Activated CD4-positive, alpha-beta T cell treated with anti-CD3 and anti-CD28 coated beads, Interleukin-2, amount 50 U/mL, for 24 hours (primary cell): ENCODE measurements at regions not wholly inside any gene's neighbourhood (a gene's known extent, or its start where the extent isn't known, plus 50 kb on each side); places are given as distances from the start of the nearest gene placed in this dataset.

Experiments
- DNase-seq, 2 donors: peaks; one replicate each; pipeline ENCODE4 v3.0.0-alpha.2; 2020; ENCODE audit warnings: low read depth in 1 of 2, low spot score in 1 of 2

DNA sequence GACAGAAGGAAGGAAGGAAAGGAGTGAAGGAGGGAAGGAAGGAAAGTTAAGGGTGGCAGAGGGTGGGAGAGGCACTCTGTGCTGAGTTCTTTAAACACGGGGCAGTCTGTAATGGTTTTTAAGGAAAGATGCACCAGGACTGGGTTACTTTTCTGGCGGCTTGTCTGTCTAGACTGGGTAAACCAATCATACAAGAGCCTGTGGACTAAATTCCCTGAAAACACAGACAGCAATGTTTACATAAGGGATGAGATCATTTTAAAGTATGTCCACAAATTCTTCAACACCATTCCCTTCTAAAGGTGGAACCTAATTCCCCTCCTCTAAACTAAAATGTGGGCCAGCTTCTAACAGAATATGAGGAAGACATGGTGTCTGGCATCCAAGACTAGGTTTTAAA lies 235.5 kb upstream of the IGF1R start:
- DNase-seq, result no peak

DNA sequence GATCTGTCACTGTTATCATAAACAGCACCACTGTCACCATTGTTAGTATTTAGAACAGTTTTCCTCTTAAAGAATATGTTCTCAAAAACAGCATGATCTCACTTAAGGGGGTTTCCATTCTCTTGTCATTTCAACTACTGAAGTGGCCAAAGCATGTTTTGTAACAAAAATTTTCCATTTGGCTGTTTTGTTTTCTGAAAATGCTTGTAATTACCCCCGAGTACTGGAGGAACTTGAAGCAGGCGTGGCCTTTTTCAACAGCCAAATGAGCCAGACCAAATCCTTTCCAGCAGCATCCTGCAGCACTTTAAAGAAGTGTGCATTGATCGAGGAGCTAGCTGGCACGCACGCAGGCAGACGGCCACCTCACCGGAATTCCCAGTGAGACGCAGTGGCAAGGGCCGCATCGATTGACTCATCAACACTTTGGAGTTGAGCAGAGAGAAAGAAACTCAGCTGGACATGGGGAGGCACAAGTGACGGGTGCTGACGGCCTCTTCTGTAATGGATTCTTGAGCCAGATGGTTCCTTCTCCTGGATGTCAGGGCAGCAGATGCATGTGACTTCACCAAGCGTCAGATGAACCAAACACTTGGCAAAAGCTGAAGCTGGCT lies 234.3 kb upstream of the IGF1R start:
- no peak for DNase-seq

DNA sequence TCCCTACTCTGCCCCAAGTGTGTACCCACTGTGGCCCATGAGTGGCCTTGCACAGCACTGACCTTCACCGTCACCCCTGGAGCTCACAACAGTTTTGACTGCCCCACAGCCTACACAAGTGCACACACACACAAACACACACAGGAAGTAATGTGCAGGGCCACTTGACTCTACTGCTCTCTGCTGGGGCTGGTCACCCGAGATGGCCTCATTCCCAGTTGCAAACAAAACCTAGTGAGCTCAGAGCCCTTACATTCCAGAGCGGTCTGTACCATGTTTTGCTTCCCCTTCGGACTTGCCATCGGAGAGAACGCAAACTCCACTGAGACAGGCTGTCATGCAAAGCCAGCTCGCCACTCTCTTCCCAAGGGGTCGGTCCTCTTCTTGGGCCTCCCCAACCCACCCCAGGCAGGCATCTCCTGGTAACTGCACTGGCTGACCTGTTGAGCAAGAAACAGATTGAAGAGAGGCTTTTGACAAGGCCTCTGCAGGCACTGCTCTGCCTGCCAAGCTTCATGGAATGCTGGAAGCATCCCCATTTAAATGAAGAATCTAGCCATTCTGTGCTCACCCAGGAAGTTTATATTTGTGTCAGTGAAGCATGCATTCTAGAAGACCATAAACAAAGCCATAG lies 232.0 kb upstream of the IGF1R start:
- no peak for DNase-seq

DNA sequence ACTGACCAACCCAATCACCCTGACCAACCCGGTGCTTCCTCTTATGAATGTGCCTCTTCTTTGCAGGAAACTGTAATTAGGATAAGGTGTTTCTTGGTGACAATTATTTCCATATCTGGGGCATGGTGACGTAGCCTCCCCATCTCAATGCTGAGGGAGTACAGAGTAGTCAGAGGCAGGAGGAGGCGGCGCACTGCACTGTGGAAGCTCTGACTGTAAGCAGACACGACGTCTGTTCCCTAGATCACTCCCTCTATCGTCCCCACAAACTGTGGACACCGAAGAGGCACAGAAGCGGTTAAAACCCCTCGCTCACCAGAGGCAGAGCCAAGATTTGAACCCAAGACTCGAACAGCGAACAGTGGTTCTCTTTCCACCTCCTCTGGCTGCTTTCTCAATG lies 231.0 kb upstream of the IGF1R start:
- DNase-seq, result no peak

DNA sequence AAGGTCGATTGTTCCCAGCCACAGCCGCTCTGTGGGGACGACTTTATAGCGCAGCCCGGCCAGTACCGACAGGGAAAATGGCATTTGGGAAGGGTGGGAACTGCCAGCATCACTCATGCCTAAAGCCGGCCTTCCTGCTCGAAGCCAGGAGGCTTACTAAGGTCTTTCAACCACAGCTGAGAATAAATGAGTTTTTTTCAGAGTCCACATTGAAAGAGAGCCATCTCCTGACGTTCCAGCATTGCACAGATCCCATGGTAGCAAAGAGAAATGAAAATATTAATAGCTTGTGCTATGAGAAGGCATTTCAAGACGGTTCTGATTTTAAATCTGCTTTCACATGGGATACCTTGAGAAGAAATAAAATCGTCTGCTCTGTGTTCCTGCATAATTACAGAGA lies 230.2 kb upstream of the IGF1R start:
- no peak for DNase-seq

DNA sequence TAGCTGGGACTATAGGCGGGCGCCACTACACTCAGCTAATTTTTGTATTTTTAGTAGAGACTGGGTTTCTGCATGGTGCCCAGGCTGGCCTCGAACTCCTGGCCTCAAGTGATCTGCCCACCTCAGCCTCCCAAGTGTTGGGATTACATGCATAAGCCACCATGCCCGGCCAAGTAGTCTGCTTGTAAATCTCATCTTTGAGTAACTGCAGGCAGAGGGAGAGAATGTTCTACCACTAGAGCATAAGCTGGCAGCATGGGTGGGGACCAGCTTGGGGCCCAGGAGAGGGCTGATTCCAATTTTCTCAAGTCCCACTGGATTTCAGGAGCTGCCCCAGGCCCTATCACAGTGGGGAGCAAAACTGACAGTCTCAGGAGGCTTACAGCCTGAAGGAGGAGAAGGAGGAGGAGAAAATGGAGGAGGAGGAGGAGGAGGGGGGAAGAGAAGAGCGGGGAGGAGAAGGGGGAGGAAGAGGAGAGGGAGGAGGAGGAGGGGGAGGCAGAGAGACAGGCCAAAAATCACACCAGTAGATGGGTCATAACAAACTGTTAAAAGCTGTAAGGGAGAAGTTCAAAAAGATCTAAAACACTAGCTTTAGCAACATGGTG lies 229.1 kb upstream of the IGF1R start:
- DNase-seq, result no peak

DNA sequence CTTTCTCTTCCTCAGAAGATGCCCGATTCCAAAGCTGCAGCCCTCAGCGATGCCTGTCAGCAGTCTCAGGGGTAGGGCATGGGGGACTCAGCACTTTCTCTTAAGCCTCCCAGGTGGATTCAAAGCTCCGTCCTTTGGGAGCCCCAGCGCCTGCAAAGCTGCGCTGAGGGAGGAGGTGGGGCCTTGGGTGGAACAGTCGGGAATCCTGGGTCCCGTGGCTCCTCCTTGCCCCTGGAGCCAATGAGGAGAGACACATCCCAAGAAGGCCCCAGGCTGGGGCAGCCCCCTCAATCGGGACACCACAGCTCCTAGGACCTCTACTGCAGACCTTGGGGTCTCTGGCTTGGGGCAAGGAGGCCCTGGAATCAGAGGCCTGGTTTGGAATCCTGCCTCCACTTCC lies 227.5 kb upstream of the IGF1R start:
- no peak for DNase-seq

DNA sequence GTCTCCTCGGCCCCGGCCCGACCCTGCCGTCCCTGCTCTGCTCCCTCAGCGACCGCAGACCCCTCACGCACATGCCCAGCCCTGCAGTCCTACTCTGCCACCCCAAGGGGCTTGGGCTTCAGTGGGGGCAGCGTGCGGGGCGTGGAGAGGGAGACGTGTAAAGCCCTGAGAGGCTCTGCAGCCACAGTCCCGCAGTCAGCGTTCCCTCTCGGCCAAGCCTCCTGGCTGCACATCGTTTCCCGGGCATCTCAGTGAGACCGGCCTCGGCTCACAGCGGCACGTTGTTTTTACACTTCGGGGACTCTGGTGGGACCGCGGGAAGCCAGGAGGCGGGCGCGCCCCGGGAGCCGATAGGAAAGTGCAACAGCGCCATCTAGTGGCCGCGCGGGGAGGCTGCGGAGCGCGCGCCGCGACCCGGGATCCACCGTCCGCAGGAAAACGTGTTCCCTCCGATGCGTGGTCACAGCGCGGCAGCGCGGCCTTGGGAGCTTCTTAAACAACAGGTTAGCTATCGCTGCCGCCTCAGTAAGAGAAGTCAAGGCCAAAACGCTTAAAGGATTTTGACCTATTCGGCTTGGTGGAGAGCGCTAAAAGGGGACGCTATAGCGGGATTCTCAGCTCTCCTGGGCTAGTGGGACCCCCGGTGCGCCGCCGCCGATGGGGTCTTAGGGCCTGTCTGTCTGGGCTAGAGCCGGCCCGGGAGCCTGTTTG lies 226.8 kb upstream of the IGF1R start:
- DNase-seq, result peak; percentile 44 to 51

DNA sequence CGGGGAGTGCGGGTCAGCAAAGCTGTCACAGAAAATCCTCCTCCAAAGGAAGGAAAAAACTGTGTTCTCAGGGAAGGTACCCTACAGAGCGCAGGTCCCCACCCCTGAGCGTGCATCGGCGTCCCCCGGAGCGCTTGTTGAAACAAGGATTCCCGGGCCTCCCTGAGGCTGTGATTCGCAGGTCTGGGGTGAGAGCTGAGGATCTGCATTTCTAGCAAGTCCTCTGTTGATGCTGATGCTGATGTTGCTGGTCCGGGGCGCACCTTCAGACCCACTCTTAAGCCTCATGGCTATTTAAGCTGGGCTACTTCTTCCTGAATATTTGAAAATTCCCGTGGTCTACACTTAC lies 226.2 kb upstream of the IGF1R start:
- DNase-seq, result no peak

DNA sequence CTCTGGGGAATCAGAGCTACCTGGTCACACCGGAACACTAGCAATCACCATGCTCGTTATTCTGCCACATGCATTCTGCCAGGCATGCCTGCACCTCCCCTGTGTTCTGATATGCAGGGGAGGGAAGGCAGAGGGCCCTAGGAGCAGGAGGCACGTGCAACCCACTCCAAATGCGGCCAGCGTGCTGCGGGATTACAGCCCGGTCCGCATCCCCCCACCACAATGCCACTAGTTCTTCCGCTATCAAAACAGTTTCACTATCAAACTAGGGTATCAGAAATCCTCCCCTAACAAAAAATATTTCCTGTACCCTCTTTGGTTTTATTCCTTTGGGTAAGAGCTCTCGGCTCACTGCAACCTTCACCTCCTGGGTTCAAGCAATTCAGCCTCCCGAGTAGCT lies 223.2 kb upstream of the IGF1R start:
- no peak for DNase-seq

DNA sequence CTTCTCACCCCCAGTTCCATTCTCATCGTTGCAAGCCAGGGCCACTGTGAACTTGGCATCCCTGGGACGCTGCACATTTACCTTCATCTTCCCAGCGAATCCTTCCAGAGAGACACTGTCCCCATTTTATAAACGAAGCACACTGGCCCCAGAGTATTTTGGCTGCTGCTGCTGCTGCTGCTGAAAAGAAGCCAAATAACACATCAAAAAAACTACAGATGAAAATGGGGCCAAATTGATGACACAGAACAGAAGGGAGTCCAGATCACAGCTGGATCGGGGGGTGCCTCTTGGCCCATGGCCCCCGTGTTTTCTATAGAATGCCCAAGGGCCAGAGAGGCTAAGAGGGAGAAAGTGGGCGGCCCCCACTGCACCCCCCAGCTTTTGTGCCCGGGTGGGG lies 221.0 kb upstream of the IGF1R start:
- DNase-seq, result no peak

DNA sequence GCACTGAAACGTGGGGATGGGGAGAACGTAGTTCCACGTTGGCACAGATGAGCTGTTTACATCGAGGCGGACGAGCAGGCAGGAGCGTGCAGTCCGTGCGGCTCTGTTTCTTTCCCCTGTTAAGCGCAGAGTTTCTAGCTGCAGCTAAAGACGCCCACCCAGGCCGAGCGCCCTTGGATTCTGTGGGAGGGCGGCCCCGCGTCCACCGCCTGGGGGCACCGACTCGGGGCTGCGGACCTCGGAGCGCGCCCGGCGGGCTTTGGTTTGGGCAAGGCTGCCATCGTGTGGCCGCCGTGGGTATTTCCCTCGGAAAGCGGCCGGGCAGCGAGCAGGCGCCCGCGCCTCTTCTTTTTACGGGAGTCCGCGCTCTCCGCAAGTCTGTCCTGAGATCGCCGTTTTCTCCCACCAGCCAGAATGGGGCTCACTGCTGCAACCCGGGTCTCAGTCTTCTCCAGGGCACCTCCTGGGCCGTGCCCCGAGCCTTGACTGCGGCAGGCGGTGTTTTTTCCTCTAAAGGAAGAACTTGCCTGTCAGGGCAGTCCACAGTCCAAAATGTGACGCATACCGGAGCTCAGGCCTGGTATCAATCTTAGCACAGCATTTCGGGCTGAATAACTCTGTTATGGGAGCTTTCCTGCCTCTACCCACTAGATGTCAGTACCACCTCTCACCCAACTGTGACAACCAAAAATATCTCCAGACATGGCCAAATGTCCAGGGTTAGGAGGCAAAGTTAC lies 219.9 kb upstream of the IGF1R start:
- peak; percentile 22 to 38 for DNase-seq

DNA sequence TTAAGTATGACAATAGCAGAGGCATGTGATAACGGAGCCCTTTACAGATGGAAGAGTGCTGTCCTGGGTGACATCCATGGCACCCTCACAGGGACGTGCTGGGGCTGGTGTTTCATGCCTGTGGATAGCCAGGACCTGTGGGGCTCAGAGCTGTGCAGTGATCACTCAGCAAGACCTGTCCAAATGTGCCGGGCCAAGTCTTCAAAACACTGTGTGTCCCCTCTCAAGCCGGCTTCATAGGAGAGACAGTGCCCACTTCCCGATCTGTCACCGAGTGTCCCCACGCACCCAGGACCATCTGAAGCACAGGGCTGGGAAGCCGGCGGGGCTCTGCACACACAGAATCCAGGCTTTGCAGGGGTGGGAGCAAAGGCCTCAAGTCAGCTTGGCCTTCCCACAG lies 217.2 kb upstream of the IGF1R start:
- DNase-seq, result no peak

DNA sequence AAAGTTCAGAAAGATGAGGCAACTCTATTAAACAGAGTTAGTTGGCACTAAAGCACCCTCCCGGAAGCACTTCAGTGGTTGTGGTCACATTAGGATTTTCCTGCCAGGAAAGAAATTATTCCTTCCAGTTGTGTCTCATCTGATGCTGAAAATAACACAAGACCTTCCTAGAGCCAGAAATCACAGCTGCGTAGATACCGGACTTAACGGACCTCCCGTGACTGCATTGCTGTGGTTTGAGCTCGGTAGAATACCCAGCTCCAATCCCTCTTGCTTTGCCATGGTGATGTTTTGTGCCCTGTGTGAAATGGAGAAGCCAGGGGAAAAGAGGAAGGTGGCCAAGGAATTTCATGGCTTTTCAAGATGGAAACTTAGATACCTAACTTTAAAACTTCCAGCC lies 215.0 kb upstream of the IGF1R start:
- no peak for DNase-seq

DNA sequence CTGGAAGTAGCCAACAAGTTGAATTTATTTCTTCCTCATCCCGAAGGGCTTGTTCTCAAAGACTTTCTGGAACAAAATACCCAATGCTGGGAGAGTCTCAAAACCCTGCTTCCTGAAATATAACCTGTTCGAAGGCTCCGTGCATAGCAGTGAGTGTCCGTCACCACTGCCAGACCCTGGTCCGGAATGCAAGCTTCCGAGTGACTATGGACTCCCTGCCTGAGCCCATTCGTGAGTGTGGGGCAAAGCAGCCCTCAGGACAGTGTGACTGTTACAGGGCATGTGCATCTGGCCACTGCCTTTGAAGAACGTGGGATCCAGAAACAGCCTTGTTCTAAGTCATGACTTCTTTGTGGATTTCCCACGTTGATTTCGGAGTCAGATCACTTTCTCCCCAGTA lies 214.5 kb upstream of the IGF1R start:
- DNase-seq, result no peak

DNA sequence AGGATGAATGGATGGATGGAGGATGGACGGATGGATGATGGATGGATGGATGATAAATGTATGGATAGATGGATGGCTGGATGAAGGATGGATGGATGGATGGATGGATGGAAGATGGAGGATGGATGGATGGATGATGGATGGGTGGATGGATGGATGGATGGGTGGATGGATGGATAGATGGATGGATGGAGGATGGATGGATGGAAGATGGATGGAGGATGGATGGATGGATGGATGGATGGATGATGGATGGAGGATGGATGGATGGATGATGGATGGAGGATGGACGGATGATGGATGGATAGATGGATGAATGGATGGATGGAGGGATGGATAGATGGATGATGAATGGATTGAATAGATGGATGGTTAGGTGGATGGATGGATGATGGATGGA lies 210.6 kb upstream of the IGF1R start:
- DNase-seq, result no peak

DNA sequence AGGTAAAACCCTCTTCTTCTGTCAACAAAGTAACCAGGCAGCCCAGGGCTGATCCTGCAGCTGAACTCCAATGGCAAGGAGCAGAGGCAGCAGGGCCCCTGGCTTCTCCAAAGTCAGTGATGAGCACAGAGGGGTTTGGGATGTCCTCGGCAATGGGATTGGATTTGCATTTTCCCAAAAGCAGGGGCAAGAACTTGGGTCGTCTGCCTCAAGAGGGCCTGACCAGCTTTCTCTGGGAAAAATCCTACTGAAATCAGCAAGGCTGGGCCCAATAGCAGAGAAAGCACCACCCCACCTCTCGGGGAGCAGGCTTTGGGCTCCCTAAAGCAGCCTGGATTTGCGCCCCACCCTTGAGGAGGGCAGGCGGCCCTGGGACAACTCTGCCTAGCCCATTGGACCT lies 210.0 kb upstream of the IGF1R start:
- no peak for DNase-seq

DNA sequence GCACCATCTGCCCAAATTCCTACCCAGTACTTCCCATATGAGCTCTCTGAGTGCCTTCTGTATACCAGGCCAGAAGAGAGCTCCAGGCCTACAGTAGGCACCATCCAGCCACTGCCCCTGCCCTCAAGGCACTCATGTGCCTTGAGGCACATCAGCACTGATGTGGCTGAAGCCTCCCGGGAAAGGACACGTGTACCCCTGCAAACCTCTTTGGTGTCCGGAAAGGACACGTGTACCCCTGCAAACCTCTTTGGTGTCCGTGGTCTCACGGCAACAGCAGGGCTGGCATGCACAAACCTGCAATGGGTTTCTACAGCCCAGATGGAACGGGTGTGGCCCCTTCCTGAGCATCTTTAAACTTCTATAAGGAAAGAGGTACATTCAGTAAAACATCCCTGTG lies 209.4 kb upstream of the IGF1R start:
- DNase-seq, result no peak

DNA sequence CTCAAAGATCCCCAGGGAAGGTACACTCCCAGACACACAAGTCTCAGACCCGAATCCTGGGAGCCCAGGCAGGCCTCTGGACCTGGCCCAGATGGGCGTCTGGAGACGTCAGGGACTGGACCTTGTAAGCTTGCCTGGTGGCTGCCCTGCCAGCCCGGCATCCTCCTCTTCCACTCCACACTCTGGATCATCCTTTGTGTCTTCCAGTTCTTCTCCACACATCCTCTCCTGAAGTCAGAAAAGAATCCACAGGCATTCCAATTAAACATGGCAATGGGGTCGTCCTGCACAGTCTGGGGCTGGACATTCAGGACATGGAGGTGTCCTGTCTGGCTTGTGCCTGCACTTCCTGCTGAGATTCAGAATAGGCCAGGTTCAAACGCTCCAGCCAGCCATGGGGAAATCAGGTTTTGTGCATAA lies 208.8 kb upstream of the IGF1R start:
- no peak for DNase-seq

DNA sequence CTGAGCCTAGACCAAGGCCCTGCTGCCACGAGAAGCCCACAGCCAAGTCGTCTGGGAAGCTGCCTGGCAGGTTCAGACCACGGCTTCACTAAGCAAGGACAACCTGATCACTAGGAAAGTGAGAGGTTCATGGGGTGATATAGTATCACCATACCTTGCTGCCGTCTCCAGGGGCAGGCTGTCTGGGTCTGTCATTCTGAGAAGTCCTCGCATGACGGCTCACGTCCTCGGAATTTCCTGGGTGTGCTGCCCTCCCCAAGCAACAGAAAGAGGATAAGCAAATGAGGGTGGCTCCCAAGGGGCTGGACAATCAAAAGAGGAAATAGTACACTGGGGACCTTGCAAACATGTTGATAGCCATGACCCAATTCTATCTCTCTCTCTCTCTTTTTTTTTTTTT lies 207.4 kb upstream of the IGF1R start:
- DNase-seq, result no peak

DNA sequence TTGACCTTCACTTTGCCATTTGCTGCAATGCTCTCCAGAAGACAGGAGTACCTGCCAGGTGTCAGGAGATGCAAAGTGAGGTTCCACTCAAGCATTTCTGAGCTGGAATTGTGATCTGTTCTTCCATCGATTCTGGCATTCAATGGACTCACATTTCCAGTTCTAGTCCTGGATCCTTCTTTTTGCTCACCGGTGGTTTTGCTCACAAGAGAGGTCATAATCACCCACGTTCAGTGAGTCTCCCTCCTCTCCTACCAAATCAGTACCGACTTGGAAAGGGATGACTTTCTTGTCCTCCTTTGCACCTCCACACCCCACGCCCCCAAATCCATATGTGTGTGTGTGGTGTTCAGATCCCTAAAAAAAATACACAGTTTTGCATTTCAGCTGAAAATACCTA lies 206.7 kb upstream of the IGF1R start:
- no peak for DNase-seq

DNA sequence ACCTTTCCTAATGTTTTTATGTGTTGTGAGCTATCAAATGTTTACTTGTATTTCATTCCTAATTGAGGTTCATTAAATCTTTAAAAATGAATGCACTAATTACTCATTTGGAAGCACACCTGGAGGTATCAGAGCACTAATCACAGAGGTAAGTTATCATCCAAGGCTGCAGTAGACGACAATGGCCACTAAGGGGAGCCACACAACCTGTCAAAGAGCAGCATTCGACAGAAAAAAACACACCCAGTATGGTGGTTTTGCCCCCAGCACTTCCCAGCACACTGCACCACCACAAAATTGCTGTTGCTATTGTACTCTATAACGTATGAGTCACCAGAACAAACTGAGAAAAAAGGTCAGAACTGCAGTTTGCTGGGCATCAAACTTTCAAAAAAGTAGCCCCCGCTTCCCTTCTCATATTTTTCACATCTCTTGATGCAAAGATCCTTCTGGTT lies 205.9 kb upstream of the IGF1R start:
- peak in 1 of 2 donors; percentile 49 for DNase-seq
